Mesenchymal stem cell (in vitro differentiated cells and primary cell): ENCODE measurements at regions not wholly inside any gene's neighbourhood (a gene's known extent, or its start where the extent isn't known, plus 50 kb on each side); places are given as distances from the start of the nearest gene placed in this dataset.
A peak's percentile ranks its signal among the peaks of the same experiment; 100 is the strongest.

Experiments used
- DNase-seq: peaks from one replicate; pipeline ENCODE4 v3.0.0-alpha.2; 2013
- H2AFZ ChIP-seq: one replicate; pipeline ENCODE4 v1.6.1; 2013; ENCODE audit warnings: low read depth, mild to moderate bottlenecking, control low read depth, inconsistent platforms, low read length, moderate library complexity
- H2AK5ac ChIP-seq: 2 replicates; pipeline ENCODE4 v1.6.1; 2013; ENCODE audit warnings: low read length, moderate library complexity, mild to moderate bottlenecking, inconsistent platforms; ENCODE audit not compliant: severe bottlenecking
- H2BK120ac ChIP-seq: one replicate; pipeline ENCODE4 v1.6.1; 2013; ENCODE audit warnings: low read depth, mild to moderate bottlenecking, inconsistent platforms, low read length, moderate library complexity
- H2BK12ac ChIP-seq, 2 experiments: one replicate each; pipeline ENCODE4 v1.6.1; 2013; ENCODE audit warnings: inconsistent platforms in 2 of 2, low read length in 2 of 2, mild to moderate bottlenecking in 2 of 2, moderate library complexity in 2 of 2, control low read depth in 1 of 2
- H2BK15ac ChIP-seq: one replicate; pipeline ENCODE4 v1.6.1; 2013; ENCODE audit warnings: mild to moderate bottlenecking, low read depth, inconsistent platforms; ENCODE audit not compliant: poor library complexity, severe bottlenecking
- H2BK5ac ChIP-seq: 2 replicates; pipeline ENCODE4 v1.6.1; 2013; ENCODE audit warnings: low read depth, mild to moderate bottlenecking, low read length, control low read depth, inconsistent platforms; ENCODE audit not compliant: poor library complexity, severe bottlenecking
- H3K14ac ChIP-seq, 2 experiments: one replicate each; pipeline ENCODE4 v1.6.1; 2013; ENCODE audit warnings: inconsistent platforms in 2 of 2, low read length in 2 of 2, control low read depth in 1 of 2, mild to moderate bottlenecking in 1 of 2, moderate library complexity in 1 of 2
- H3K18ac ChIP-seq, 2 experiments: one replicate each; pipeline ENCODE4 v1.6.1; 2013; ENCODE audit warnings: inconsistent platforms in 2 of 2, low read length in 2 of 2, control low read depth in 1 of 2, low read depth in 1 of 2, mild to moderate bottlenecking in 1 of 2
- H3K23ac ChIP-seq, 2 experiments: one replicate each; pipeline ENCODE4 v1.6.1; 2013; ENCODE audit warnings: inconsistent platforms in 2 of 2, low read length in 2 of 2, mild to moderate bottlenecking in 2 of 2, moderate library complexity in 2 of 2, control low read depth in 1 of 2
- H3K27ac ChIP-seq: 2 replicates; pipeline ENCODE4 v1.5.1; 2013; ENCODE audit warnings: mild to moderate bottlenecking, moderate library complexity, low read length, control low read depth, inconsistent platforms; ENCODE audit not compliant: poor library complexity, severe bottlenecking
- H3K27me3 ChIP-seq, 2 experiments: 2 replicates each; pipeline versions ENCODE4 v1.6.1 to v1.7.0; 2013; ENCODE audit warnings: low read length in 2 of 2, mild to moderate bottlenecking in 2 of 2, moderate library complexity in 2 of 2, control low read depth in 1 of 2, inconsistent platforms in 1 of 2; ENCODE audit not compliant: control insufficient read depth in 1 of 2, insufficient read depth in 1 of 2
- H3K36me3 ChIP-seq, 2 experiments: 2 replicates each; pipeline versions ENCODE4 v1.6.1 to v1.7.0; 2013; ENCODE audit warnings: low read length in 2 of 2, control low read depth in 1 of 2, inconsistent platforms in 1 of 2, low read depth in 1 of 2, mild to moderate bottlenecking in 1 of 2; ENCODE audit not compliant: insufficient read depth in 2 of 2, control insufficient read depth in 1 of 2
- H3K4ac ChIP-seq, 2 experiments: one replicate each; pipeline ENCODE4 v1.6.1; 2013; ENCODE audit warnings: inconsistent platforms in 2 of 2, low read length in 2 of 2, mild to moderate bottlenecking in 2 of 2, moderate library complexity in 2 of 2, control low read depth in 1 of 2, low read depth in 1 of 2
- H3K4me1 ChIP-seq: 2 replicates; pipeline ENCODE4 v1.6.1; 2013; ENCODE audit warnings: low read depth, low read length, control low read depth; ENCODE audit not compliant: control insufficient read depth, insufficient read depth
- H3K4me2 ChIP-seq: 2 replicates; pipeline ENCODE4 v1.6.1; 2013; ENCODE audit warnings: low read length, mild to moderate bottlenecking, inconsistent platforms; ENCODE audit not compliant: poor library complexity, severe bottlenecking
- H3K4me3 ChIP-seq, 2 experiments: 2 replicates each; pipeline versions ENCODE4 v1.5.1 to v1.7.0; 2013; ENCODE audit warnings: low read length in 2 of 2, mild to moderate bottlenecking in 2 of 2, control low read depth in 1 of 2, low read depth in 1 of 2; ENCODE audit not compliant: insufficient read depth in 1 of 2
- H3K79me1 ChIP-seq: replicated peaks from 2 replicates; pipeline ENCODE4 v1.6.1; 2013; ENCODE audit warnings: mild to moderate bottlenecking, control low read depth, low read length, inconsistent platforms; ENCODE audit not compliant: poor library complexity, severe bottlenecking
- H3K9ac ChIP-seq: 2 replicates; pipeline ENCODE4 v1.7.0; 2013; ENCODE audit warnings: mild to moderate bottlenecking, low read length, moderate library complexity
- H3K9me3 ChIP-seq: 2 replicates; pipeline ENCODE4 v1.7.0; 2013; ENCODE audit warnings: mild to moderate bottlenecking, low read length; ENCODE audit not compliant: control insufficient read depth
- H4K8ac ChIP-seq: one replicate; pipeline ENCODE4 v1.6.1; 2013; ENCODE audit warnings: inconsistent platforms, mild to moderate bottlenecking, low read length, moderate library complexity
- H4K91ac ChIP-seq: one replicate; pipeline ENCODE4 v1.6.1; 2013; ENCODE audit warnings: mild to moderate bottlenecking, low read length, inconsistent platforms
- WGBS: methylation state at CpG from one replicate; pipeline ENCODE4 v1.1.7; 2013; ENCODE audit warnings: mixed read lengths; 5-methylcytosine and 5-hydroxymethylcytosine counted together

- H3K79me1 ChIP-seq: no peaks in the 10 kb centered on the region
- no peak overlapping the region for H2AFZ ChIP-seq
- no peak overlapping the region for H3K14ac ChIP-seq
- H3K9ac ChIP-seq: no peak overlapping the region
- H3K36me3 ChIP-seq: peaks cover 10 to 91% of the 10 kb centered on the region in 2 experiments
- H2BK120ac ChIP-seq: no peak overlapping the region
- DNase-seq: no peak
- H4K8ac ChIP-seq: no peak overlapping the region
- no peaks in the 10 kb centered on the region for H3K27me3 ChIP-seq
- no peak overlapping the region for H2BK15ac ChIP-seq
- no peak overlapping the region for H3K27ac ChIP-seq
- peaks cover 20% of the 10 kb centered on the region for H3K4me1 ChIP-seq
- no peaks in the 10 kb centered on the region for H3K9me3 ChIP-seq
- no peak overlapping the region for H4K91ac ChIP-seq
- H2BK12ac ChIP-seq: no peak overlapping the region
- no peak overlapping the region for H3K23ac ChIP-seq
- H2AK5ac ChIP-seq: no peak overlapping the region
- H3K4me3 ChIP-seq: no peak overlapping the region
- WGBS: 62% methylated on average over 3 of the region's 4 CpGs
- no peak overlapping the region for H2BK5ac ChIP-seq
- H3K18ac ChIP-seq: no peak overlapping the region
- no peak overlapping the region for H3K4me2 ChIP-seq
- H3K4ac ChIP-seq: no peak overlapping the region
These were observed 275.9 kb upstream of the TPM1 start for GRCh38 chr15:62766599-62766998.

- peak overlapping the region; percentile 2 for H3K9ac ChIP-seq
- no peak overlapping the region for H3K4me3 ChIP-seq
- no peak overlapping the region for H2BK5ac ChIP-seq
- 43% methylated on average over 3 of the region's 3 CpGs for WGBS
- H3K79me1 ChIP-seq: no peaks in the 10 kb centered on the region
- H2BK15ac ChIP-seq: no peak overlapping the region
- no peak overlapping the region for H2AK5ac ChIP-seq
- H4K8ac ChIP-seq: no peak overlapping the region
- H3K36me3 ChIP-seq: peaks cover 5 to 91% of the 10 kb centered on the region in 2 experiments
- no peak overlapping the region for H4K91ac ChIP-seq
- no peak overlapping the region for H3K14ac ChIP-seq
- H3K4me1 ChIP-seq: peaks cover 14% of the 10 kb centered on the region
- no peak overlapping the region for H3K4me2 ChIP-seq
- peak overlapping the region in 1 of 2 experiments; percentile 61 for H2BK12ac ChIP-seq
- H3K23ac ChIP-seq: no peak overlapping the region
- no peak overlapping the region for H3K4ac ChIP-seq
- no peaks in the 10 kb centered on the region for H3K9me3 ChIP-seq
- peak; percentile 63 for DNase-seq
- no peak overlapping the region for H3K18ac ChIP-seq
- H2BK120ac ChIP-seq: no peak overlapping the region
- peak overlapping the region; percentile 20 for H3K27ac ChIP-seq
- no peak overlapping the region for H2AFZ ChIP-seq
- H3K27me3 ChIP-seq: no peaks in the 10 kb centered on the region
These were observed 272.9 kb upstream of the TPM1 start for GRCh38 chr15:62769604-62770003.

DNA sequence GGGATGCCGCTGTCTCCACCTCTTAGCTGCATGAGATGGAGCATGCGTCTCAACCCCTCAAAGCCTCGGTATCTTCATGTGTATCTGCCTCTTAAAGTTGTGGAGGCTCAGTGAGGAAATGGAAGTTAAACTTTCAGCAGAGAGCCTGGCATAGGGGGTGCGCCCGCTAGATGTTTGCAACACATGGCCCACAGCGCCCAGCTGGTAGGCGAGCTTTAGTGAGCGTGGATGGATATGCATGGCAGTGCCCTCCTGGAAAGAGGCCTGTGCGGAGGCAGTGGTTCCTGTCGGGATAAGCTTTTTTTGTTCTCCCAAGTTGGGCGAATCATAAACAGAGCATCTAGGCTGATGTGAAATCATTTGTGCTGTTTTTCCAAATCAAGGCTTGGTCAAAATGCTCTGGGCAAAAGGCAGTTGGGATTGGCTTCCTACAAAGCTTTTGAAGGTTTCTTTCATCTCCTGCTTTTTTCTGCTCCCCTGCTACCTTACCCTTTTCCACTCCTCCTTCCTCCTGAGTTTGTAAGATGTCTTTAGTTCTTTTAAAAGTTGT is 272.4 kb upstream of the TPM1 start:
- Histone ChIP-seq H4K91ac (no peak overlapping the region), H2BK5ac (no peak overlapping the region), H2BK12ac (peak overlapping the region in 1 of 2 experiments; percentile 61), H3K79me1 (no peaks in the 10 kb centered on the region), H3K27me3 (no peaks in the 10 kb centered on the region), H2BK120ac (no peak overlapping the region), H2AFZ (no peak overlapping the region), H3K36me3 (peaks cover 5 to 90% of the 10 kb centered on the region in 2 experiments), H3K9ac (peak overlapping the region; percentile 57), H3K9me3 (no peaks in the 10 kb centered on the region), H3K27ac (peak overlapping the region; percentile 20), H2BK15ac (no peak overlapping the region), H3K4me2 (no peak overlapping the region), H3K23ac (no peak overlapping the region), H4K8ac (no peak overlapping the region), H3K4me1 (peaks cover 14% of the 10 kb centered on the region), H3K14ac (peak overlapping the region in 1 of 2 experiments; percentile 37), H3K18ac (peak overlapping the region; percentile 1 to 16), H3K4ac (peak overlapping the region in 1 of 2 experiments; percentile 17), H2AK5ac (peak overlapping the region; percentile 6), H3K4me3 (no peak overlapping the region)
- DNase-seq: no peak
- 89% methylated on average over 11 of the region's 11 CpGs for WGBS

GRCh38 chr15:62770752-62771151 is 271.8 kb upstream of the TPM1 start:
- peak overlapping the region; percentile 57 for H3K9ac ChIP-seq
- no peak overlapping the region for H3K4me3 ChIP-seq
- H2BK5ac ChIP-seq: no peak overlapping the region
- peaks cover 8 to 90% of the 10 kb centered on the region in 2 experiments for H3K36me3 ChIP-seq
- H4K91ac ChIP-seq: no peak overlapping the region
- no peak overlapping the region for H2BK15ac ChIP-seq
- no peak overlapping the region for H2AFZ ChIP-seq
- no peaks in the 10 kb centered on the region for H3K9me3 ChIP-seq
- DNase-seq: peak; percentile 88
- no peak overlapping the region for H3K18ac ChIP-seq
- no peaks in the 10 kb centered on the region for H3K27me3 ChIP-seq
- peaks cover 14% of the 10 kb centered on the region for H3K4me1 ChIP-seq
- H2BK12ac ChIP-seq: no peak overlapping the region
- no peak overlapping the region for H3K4ac ChIP-seq
- no peak overlapping the region for H3K27ac ChIP-seq
- H4K8ac ChIP-seq: no peak overlapping the region
- no peaks in the 10 kb centered on the region for H3K79me1 ChIP-seq
- no peak overlapping the region for H2BK120ac ChIP-seq
- no peak overlapping the region for H3K23ac ChIP-seq
- 27% methylated on average over 7 of the region's 7 CpGs for WGBS
- no peak overlapping the region for H3K14ac ChIP-seq
- H3K4me2 ChIP-seq: no peak overlapping the region
- H2AK5ac ChIP-seq: no peak overlapping the region
